Hematopoietic multipotent progenitor cell treated with erythropoietin and hydrocortisone succinate and interleukin-3 and kit ligand, for 8 days (in vitro differentiated cells): ENCODE measurements at regions not wholly inside any gene's neighbourhood (a gene's known extent, or its start where the extent isn't known, plus 50 kb on each side); places are given as distances from the start of the nearest gene placed in this dataset.
"Not testable (repeated sequence)": the region's sequence is repeated elsewhere in the genome, so short reads cannot be mapped to it uniquely, and the experiment has no call there.

Experiments
- DNase-seq: peaks from one replicate; pipeline ENCODE4 v3.0.0-alpha.2; 2015

DNA sequence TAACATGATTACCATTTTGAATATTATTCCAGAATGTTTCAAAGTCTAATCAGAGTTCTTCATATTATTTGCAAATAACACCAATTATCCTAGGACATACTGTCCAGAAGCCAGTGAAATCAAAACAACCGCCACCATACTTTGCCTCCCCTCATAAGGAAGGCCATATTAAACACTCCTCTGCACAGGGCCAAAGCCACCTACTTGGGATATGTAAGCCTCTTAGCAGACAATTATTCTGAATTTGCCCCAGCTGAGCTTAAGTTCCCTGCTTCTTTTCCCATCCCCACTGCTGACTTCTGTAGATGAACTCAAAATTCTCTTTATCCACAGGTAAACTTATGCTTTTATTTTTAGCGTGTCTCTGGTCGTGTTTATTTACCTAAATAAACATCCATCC is 374.0 kb downstream of the KIF2B start:
- no peak for DNase-seq

DNA sequence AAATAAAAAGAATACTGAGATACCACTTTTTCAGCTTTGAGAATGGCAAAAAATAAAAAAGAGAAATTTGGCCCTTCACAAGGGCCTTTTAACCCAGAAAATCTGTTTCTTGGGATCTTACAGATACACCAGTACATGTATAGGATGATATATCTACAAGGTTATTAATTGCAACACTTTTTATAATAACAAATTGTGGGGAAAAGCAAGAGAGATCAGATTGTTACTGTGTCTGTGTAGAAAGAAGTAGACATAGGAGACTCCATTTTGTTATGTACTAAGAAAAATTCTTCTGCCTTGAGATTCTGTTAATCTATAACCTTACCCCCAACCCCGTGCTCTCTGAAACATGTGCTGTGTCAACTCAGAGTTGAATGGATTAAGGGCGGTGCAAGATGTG is 378.7 kb downstream of the KIF2B start:
- not testable (repeated sequence) for DNase-seq

GRCh38 chr17:54220829-54221228 is 398.1 kb downstream of the KIF2B start:
- no peak for DNase-seq

DNA sequence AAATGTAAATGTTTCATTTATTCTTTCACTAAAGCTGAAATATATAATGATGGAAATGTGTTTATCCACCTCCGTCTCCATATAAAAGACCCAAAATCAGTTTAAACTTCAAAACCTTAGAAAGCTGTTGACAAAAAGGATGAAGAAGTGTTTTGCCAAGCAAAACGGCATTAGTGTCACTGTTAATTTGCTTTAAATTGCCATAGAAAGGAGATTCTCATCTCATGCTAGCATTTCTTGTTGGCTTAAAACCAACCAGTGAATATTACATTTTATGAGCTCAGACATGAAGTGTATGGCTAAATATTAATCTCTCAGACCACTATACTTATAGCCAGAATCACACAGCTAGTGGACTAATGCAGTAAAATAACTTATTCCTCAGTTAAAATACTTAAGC is 398.8 kb downstream of the KIF2B start:
- DNase-seq: no peak

GRCh38 chr17:54235571-54235970 is 412.8 kb downstream of the KIF2B start:
- no peak for DNase-seq

- DNase-seq: no peak
Measured at GRCh38 chr17:54237911-54238515, 415.3 kb downstream of the KIF2B start.

GRCh38 chr17:54239291-54239690 is 416.6 kb downstream of the KIF2B start:
- no peak for DNase-seq

- DNase-seq: no peak
Measured at GRCh38 chr17:54255696-54256095, 433.0 kb downstream of the KIF2B start.

- DNase-seq: no peak
Measured at GRCh38 chr17:54256401-54256929, 433.7 kb downstream of the KIF2B start.

DNA sequence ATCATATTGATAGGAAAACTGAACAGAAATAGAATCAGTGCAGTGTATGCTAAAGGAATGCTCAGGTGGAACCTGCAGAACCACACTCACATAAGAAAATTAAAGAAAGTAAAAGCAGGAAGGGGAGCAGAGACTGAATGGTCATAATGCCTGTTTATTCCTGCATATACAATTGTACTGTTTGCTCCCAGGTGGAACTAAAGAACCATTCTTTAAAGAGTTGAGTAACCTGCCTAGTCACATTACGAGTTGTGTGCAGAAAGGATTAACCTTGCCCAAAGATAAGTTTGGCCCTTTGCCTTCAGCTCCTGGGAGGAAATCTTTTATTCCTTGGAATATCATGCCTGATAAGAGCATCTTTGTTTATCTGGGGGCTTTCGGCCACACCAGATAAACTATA is 434.7 kb downstream of the KIF2B start:
- DNase-seq: no peak

DNA sequence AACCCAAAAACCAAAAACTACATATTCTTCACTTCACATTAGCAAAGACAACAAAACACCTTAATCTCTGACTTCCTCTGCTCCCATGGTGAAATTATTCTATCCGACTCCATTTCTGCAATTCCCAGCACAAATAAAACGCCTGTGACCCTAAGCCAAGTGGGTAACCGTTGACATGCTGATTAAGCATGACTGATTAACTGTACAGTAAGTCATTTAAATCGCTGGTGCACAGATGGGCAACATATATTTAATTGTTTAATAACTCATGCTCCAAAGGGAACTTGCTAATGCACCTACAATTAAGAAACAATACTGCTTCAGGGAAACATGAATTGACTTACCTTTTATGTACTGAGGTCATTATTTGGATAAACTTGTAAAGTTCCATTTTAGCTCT is 436.7 kb downstream of the KIF2B start:
- no peak for DNase-seq

DNA sequence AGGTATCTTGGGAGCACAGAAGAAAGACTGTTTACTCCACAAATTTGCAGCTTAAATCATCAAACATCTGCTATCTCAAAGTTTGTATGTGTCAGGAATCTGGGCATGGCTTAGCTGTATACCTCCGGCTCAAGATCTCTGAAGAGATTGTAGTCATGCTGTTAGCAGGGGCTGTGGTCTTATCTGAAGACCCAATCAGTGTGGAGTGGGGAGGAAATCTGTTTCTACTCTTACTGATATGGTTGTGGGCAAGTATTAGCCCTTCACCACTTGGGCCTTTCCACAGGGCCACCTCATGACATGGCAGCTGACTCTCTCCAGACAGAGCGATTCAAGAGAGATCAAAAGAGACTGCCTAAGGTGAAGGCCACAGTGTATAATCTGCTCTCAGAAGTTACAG is 438.7 kb downstream of the KIF2B start:
- DNase-seq: no peak

GRCh38 chr17:54269881-54270280 is 447.2 kb downstream of the KIF2B start:
- no peak for DNase-seq

- no peak for DNase-seq
Measured at GRCh38 chr17:54270499-54270898, 447.8 kb downstream of the KIF2B start.

- DNase-seq: no peak
Measured at GRCh38 chr17:54277868-54278267, 455.1 kb downstream of the KIF2B start.

DNA sequence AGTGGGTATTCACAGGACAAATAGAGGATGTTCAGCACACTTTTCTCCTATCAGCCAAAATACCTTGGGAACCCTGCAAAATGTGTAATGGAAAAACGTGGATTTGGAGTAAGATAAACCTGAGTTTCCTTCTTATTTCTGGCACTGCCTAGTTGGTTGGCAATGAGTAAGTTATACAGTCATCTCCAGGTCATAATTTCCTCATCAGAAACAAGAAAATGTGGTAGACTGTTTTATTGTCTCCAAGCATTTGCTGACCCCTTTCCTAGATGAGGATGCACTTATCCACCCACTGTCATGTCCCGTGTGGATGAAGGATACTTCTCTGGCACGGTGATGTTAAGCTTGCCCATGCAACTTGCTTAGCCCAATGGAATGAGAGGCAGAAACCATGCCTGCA is 458.0 kb downstream of the KIF2B start:
- DNase-seq: no peak

DNA sequence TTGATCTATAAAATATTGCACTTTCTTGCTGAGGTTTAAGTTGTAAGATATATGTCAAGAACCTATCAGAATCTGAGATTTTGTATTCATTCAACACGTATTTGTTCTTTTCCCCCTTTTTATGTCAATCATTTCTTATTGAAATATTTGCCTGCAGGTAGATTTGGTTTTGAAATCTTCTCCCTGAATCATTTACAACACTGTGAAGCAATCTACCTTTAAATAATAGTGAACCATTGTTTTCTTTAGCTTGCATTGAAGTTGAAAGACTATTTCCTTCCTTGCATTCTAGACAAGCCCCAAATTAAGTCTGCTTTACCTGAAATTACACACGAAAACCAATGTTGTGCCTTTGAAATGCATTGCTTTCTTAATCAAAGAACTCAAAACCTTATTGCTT is 460.2 kb downstream of the KIF2B start:
- no peak for DNase-seq

- DNase-seq: no peak
Measured at GRCh38 chr17:54307351-54307750, 484.6 kb downstream of the KIF2B start.

DNA sequence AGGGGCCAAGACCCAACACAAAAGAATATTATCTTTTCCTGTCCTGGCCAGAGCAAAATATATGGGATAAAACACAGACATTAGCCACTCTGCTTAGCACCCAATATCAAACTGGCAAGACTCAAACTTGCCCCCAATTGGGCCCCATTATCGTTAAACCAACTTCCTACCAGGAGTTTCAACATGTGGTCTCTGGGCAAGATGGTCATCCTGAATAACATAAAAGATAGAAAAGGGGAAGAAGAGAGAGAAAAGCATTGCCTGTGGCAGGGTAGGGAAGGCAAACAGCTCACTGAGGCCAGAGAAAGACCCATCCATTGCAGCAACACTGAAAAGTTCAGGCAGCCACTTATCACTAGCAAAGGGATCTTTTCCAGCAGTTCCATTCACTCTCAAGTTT is 502.1 kb downstream of the KIF2B start:
- DNase-seq: no peak

DNA sequence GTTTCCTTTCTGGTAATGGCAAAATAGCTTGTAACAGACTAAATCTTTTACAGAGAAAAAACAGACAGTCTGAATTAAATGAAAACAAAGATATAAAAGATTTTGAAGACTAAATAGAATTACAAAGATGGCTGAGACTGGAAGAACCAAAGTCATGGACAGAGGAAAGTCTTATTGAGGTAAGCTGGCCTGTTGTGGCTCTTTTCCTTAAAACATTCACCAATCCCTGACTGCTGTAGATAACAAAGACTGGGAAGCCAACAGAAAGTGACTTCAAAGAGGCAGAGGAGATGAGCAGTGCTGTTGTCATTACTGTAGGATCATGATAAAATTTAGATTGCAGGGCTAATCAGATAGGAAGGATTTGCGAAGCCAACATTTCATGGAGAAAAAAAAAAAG is 517.0 kb downstream of the KIF2B start:
- no peak for DNase-seq

GRCh38 chr17:54347495-54347894 is 524.8 kb downstream of the KIF2B start:
- DNase-seq: no peak

DNA sequence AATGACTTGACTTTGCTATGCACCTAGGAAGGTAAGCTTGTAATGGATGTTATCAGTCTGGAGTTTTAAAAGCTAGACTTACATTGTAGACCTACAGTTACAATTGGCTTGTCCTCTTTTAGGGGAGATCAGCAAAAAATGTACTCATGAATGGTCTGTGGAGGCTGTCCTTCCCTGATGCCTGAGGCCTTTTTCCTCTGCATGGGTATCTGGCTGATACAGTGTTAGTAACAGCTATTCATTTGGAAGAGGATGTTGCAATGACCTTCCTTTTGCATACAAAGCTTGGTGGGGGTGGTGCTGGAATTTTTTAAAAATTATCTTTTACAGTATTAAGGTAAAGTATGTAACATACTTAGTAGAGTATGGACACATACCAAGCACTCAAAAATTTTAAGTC is 525.5 kb downstream of the KIF2B start:
- no peak for DNase-seq

DNA sequence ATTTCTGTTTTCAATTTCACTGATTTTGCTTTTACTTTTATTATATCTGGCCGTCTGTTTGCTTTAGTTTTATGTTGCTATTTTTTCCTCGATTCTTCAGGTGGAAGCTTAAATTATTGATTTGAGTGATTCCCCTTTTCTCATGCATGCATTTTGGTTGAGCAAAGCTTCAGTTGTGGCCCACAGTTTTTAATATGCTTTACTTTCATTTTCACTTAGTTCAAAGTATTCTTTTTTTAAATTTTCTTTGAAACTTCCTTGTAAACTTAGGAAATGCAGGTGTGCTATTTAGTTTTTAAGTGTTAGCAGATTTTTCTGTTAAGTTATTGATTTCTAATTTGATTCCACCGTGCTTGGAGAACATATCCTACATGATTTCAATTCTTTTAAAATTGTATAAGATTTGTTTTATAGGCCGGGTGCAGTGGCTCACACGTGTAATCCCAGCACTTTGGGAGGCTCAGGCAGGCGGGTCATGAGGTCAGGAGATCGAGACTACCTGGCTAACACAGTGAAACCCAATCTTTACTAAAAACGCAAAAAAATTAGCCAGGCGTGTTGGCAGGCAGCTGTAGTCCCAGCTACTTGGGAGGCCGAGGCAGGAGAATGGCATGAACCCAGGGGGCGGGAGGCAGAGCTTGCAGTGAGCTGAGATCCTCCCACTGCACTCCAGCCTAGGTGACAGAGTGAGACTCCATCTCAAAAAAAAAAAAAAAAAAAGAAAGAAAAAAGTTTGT is 531.2 kb downstream of the KIF2B start:
- no peak for DNase-seq

DNA sequence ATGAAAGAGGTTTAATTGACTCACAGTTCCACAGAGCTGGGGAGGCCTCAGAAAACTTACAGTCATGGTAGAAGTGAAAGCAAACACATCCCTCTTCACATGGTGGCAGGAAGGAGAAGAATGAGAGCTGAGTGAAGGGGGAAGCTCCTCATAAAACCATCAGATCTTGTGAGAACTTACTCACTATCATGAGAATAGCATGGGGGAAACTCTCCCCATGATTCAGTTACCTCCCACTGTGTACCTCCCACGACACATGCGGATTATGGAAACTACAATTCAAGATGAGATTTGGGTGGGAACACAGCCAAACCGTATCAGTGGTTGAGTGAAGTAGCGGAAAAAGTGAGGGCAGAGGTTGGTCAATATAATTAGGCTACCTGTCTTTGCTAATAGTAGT is 538.3 kb downstream of the KIF2B start:
- DNase-seq: not testable (repeated sequence)

- no peak for DNase-seq
Measured at GRCh38 chr17:54368906-54369305, 531.7 kb upstream of the TOM1L1 start.
